K562 (cell line): ENCODE measurements at regions not wholly inside any gene's neighbourhood (a gene's known extent, or its start where the extent isn't known, plus 50 kb on each side); places are given as distances from the start of the nearest gene placed in this dataset.
A peak's percentile ranks its signal among the peaks of the same experiment; 100 is the strongest.

Experiments used
- COPS2 ChIP-seq: fragments of 450-650 bp; conservative IDR thresholded peaks from 2 replicates; pipeline ENCODE4 v1.6.1; 2016; ENCODE audit warnings: mild to moderate bottlenecking, moderate library complexity
- CTCF ChIP-seq, 3 experiments: IDR thresholded peaks in 2 of 3; conservative IDR thresholded peaks in 1 of 3; 2 replicates each; pipeline ENCODE4 v1.5.1; 2011 to 2012; ENCODE audit warnings: low read length in 3 of 3, mild to moderate bottlenecking in 3 of 3, control low read depth in 2 of 3, improper control_type of control experiment in 1 of 3, inconsistent platforms in 1 of 3, low read depth in 1 of 3, mixed read lengths in 1 of 3, moderate library complexity in 1 of 3; ENCODE audit not compliant: insufficient read depth in 2 of 3
- ERF ChIP-seq: fragments of 450-650 bp; formaldehyde crosslinking; IDR thresholded peaks from 2 replicates; pipeline ENCODE4 v1.4.0; 2020; ENCODE audit warnings: mild to moderate bottlenecking, mixed read lengths
- FOXM1 ChIP-seq, 2 experiments: fragments of 450-650 bp in 1 of 2; sonication (generic) in 1 of 2; formaldehyde crosslinking in 1 of 2; IDR thresholded peaks; 2 replicates each; pipeline versions ENCODE4 v1.6.1 to v1.9.0; 2017 to 2022; ENCODE audit warnings: low read depth in 2 of 2, mild to moderate bottlenecking in 2 of 2, missing genetic modification reagents in 1 of 2, moderate library complexity in 1 of 2
- HMBOX1 ChIP-seq: sonication (generic); IDR thresholded peaks from 2 replicates; pipeline ENCODE4 v1.6.1; 2016
- LCOR ChIP-seq: sonication (generic); formaldehyde crosslinking; IDR thresholded peaks from 2 replicates; pipeline ENCODE4 v1.8.0; 2022; ENCODE audit warnings: mild to moderate bottlenecking, missing genetic modification reagents
- MTA3 ChIP-seq: fragments of 450-650 bp; formaldehyde crosslinking; IDR thresholded peaks from 2 replicates; pipeline ENCODE4 v1.6.1; 2017; ENCODE audit warnings: mild to moderate bottlenecking, borderline replicate concordance
- REST ChIP-seq, 2 experiments: fragments of 450-650 bp; formaldehyde crosslinking in 1 of 2; IDR thresholded peaks; 2 replicates each; pipeline versions ENCODE4 v1.4.0 to v1.6.1; 2014 to 2020; ENCODE audit warnings: mild to moderate bottlenecking in 2 of 2, borderline replicate concordance in 1 of 2, low read depth in 1 of 2
- TAF7 ChIP-seq: fragments of 450-650 bp; IDR thresholded peaks from 2 replicates; pipeline ENCODE4 v1.6.1; 2016; ENCODE audit warnings: missing genetic modification characterization, missing compliant biosample characterization
- TAF9B ChIP-seq: fragments of 450-650 bp; IDR thresholded peaks from 2 replicates; pipeline ENCODE4 v1.6.1; 2018; ENCODE audit warnings: mild to moderate bottlenecking; ENCODE audit not compliant: partially characterized antibody
- TCF3 ChIP-seq: sonication (generic); formaldehyde crosslinking; IDR thresholded peaks from 2 replicates; pipeline ENCODE4 v1.4.0; 2020; ENCODE audit warnings: mild to moderate bottlenecking, missing genetic modification reagents
- THRAP3 ChIP-seq: fragments of 450-650 bp; IDR thresholded peaks from 2 replicates; pipeline ENCODE4 v1.6.1; 2016; ENCODE audit warnings: mild to moderate bottlenecking, inconsistent platforms, borderline replicate concordance
- ZNF507 ChIP-seq: conservative IDR thresholded peaks from 2 replicates; pipeline ENCODE4 v1.6.1; 2017; ENCODE audit warnings: missing genetic modification characterization, missing compliant biosample characterization
- ZNF79 ChIP-seq: fragments of 250-450 bp; sonication (Bioruptor Pico); IDR thresholded peaks from 2 replicates; pipeline ENCODE4 v1.4.0; 2020; ENCODE audit warnings: low read depth, mild to moderate bottlenecking, moderate library complexity
- TF ChIP-seq, protein P1 (sequence below), 2 experiments: fragments of 450-650 bp in 1 of 2; sonication (generic) in 1 of 2; formaldehyde crosslinking in 1 of 2; IDR thresholded peaks in 1 of 2; conservative IDR thresholded peaks in 1 of 2; 2 replicates each; pipeline versions ENCODE4 v1.6.1 to v1.8.1; 2016 to 2023; ENCODE audit warnings: mild to moderate bottlenecking in 2 of 2, moderate library complexity in 2 of 2, inconsistent platforms in 1 of 2, missing genetic modification reagents in 1 of 2

- TF ChIP-seq MTA3 (0 out of 2 replicates have a peak, but pooled peaks have one; percentile 29), TCF3 (CRISPR knock-in tag) (peak; percentile 68), ERF (CRISPR knock-in tag) (no peak), ZNF79 (no peak), TAF7 (no peak), FOXM1 (IDR thresholded peaks at IDR 0.05; ENCODE audit: low read depth) (0 out of 2 replicates have a peak, but pooled peaks have one; percentile 17), FOXM1 (CRISPR knock-in tag; IDR thresholded peaks at IDR 0.05; ENCODE audit: low read depth) (no peak), COPS2 (no peak), THRAP3 (no peak), ZNF507 (tag) (no peak), TAF9B (no peak), CTCF (IDR thresholded peaks at IDR 0.05 in 2 of 3, conservative IDR thresholded peaks at IDR 0.05 in 1 of 3; ENCODE audit: insufficient read depth in 2 of 3, low read depth in 1 of 3, low read length in 3 of 3) (no peak), HMBOX1 (no peak), REST (IDR thresholded peaks at IDR 0.05; ENCODE audit: borderline replicate concordance) (peak; percentile 16; the same call in 1 of the 2 replicates), REST (CRISPR knock-in tag; IDR thresholded peaks at IDR 0.05; ENCODE audit: low read depth) (no peak), LCOR (CRISPR knock-in tag) (0 out of 2 replicates have a peak, but pooled peaks have one; percentile 48)
- TF ChIP-seq, protein P1, sequence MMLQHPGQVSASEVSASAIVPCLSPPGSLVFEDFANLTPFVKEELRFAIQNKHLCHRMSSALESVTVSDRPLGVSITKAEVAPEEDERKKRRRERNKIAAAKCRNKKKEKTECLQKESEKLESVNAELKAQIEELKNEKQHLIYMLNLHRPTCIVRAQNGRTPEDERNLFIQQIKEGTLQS (IDR thresholded peaks at IDR 0.05), result peak; percentile 78
- TF ChIP-seq, protein P1 (CRISPR knock-in tag; conservative IDR thresholded peaks at IDR 0.05), result no peak
These were observed 121.0 kb upstream of the HAAO start (continued) for GRCh38 chr2:42913280-42913878.
